ENCODE measurements at regions not wholly inside any gene's neighbourhood (a gene's known extent, or its start where the extent isn't known, plus 50 kb on each side); places are given as distances from the start of the nearest gene placed in this dataset.
A peak's percentile ranks its signal among the peaks of the same experiment; 100 is the strongest.

- TF ChIP-seq TSHZ2 (CRISPR knock-in tag; IDR thresholded peaks at IDR 0.05): no peak
These were observed 91.6 kb downstream of the HS1BP3 start (continued) for GRCh38 chr2:20559277-20559676.

- no peak for TF ChIP-seq ESRRG (CRISPR knock-in tag; IDR thresholded peaks at IDR 0.05)
- no peak for TF ChIP-seq CSDC2 (CRISPR knock-in tag; IDR thresholded peaks at IDR 0.05)
- TF ChIP-seq ZFP30 (CRISPR knock-in tag; IDR thresholded peaks at IDR 0.05): no peak
- no peak for TF ChIP-seq ZC3H10 (CRISPR knock-in tag; IDR thresholded peaks at IDR 0.05)
- no peak for TF ChIP-seq BACH2 (CRISPR knock-in tag; IDR thresholded peaks at IDR 0.05; ENCODE audit: borderline replicate concordance)
- no peak for TF ChIP-seq TSHZ2 (CRISPR knock-in tag; IDR thresholded peaks at IDR 0.05)
- ATAC-seq: no peak
These were observed 90.9 kb downstream of the HS1BP3 start for GRCh38 chr2:20560011-20560410.

GRCh38 chr2:20560891-20561636, 89.8 kb downstream of the HS1BP3 start:
- ATAC-seq: peak; percentile 26
- no peak for TF ChIP-seq TCF4 (CRISPR knock-in tag; IDR thresholded peaks at IDR 0.05; ENCODE audit: borderline replicate concordance)
- no peak for TF ChIP-seq PPARA (CRISPR knock-in tag; IDR thresholded peaks at IDR 0.05; ENCODE audit: borderline replicate concordance)
- no peak for TF ChIP-seq CREB5 (CRISPR knock-in tag; IDR thresholded peaks at IDR 0.05; ENCODE audit: low read depth)
- TF ChIP-seq BACH2 (CRISPR knock-in tag; IDR thresholded peaks at IDR 0.05; ENCODE audit: borderline replicate concordance): no peak
- TF ChIP-seq ZNF70 (CRISPR knock-in tag; IDR thresholded peaks at IDR 0.05): no peak
- TF ChIP-seq RARB (CRISPR knock-in tag; IDR thresholded peaks at IDR 0.05): no peak
- TF ChIP-seq GLIS3 (CRISPR knock-in tag; IDR thresholded peaks at IDR 0.05): no peak

- ATAC-seq: peak; percentile 79
- no peak for TF ChIP-seq POU6F1 (CRISPR knock-in tag; IDR thresholded peaks at IDR 0.05; ENCODE audit: borderline replicate concordance, low read depth)
- no peak for TF ChIP-seq CREB5 (CRISPR knock-in tag; IDR thresholded peaks at IDR 0.05; ENCODE audit: low read depth)
- no peak for TF ChIP-seq ZFP30 (CRISPR knock-in tag; IDR thresholded peaks at IDR 0.05)
- no peak for TF ChIP-seq ZNF70 (CRISPR knock-in tag; IDR thresholded peaks at IDR 0.05)
- no peak for TF ChIP-seq PATZ1 (CRISPR knock-in tag; IDR thresholded peaks at IDR 0.05; ENCODE audit: borderline replicate concordance)
- TF ChIP-seq ZNF565 (CRISPR knock-in tag; conservative IDR thresholded peaks at IDR 0.05; ENCODE audit: low read depth): no peak
- no peak for TF ChIP-seq GLIS3 (CRISPR knock-in tag; IDR thresholded peaks at IDR 0.05)
- no peak for TF ChIP-seq BACH2 (CRISPR knock-in tag; IDR thresholded peaks at IDR 0.05; ENCODE audit: borderline replicate concordance)
- TF ChIP-seq SNAI2 (CRISPR knock-in tag; IDR thresholded peaks at IDR 0.05): no peak
- TF ChIP-seq TCF4 (CRISPR knock-in tag; IDR thresholded peaks at IDR 0.05; ENCODE audit: borderline replicate concordance): no peak
- TF ChIP-seq ARNTL (CRISPR knock-in tag; IDR thresholded peaks at IDR 0.05; ENCODE audit: borderline replicate concordance, low read depth): no peak
- no peak for TF ChIP-seq ESRRG (CRISPR knock-in tag; IDR thresholded peaks at IDR 0.05)
- no peak for TF ChIP-seq ZC3H10 (CRISPR knock-in tag; IDR thresholded peaks at IDR 0.05)
- TF ChIP-seq ZFP3 (CRISPR knock-in tag; IDR thresholded peaks at IDR 0.05): no peak
- no peak for TF ChIP-seq CSRNP3 (CRISPR knock-in tag; IDR thresholded peaks at IDR 0.05)
- TF ChIP-seq ISL1 (CRISPR knock-in tag; IDR thresholded peaks at IDR 0.05): no peak
These were observed 89.1 kb downstream of the HS1BP3 start for GRCh38 chr2:20561637-20562454.

Measured in SK-N-SH treated with all-trans-retinoic acid at 6 μM for 48 hours (cell line).